HG02973 (cell line): ENCODE measurements at regions not wholly inside any gene's neighbourhood (a gene's known extent, or its start where the extent isn't known, plus 50 kb on each side); places are given as distances from the start of the nearest gene placed in this dataset.

Experiments used
- ATAC-seq: cut with Tn5 transposase; IDR thresholded peaks from one replicate; pipeline ENCODE4 v1.9.1; 2021; ENCODE audit warnings: moderate library complexity; ENCODE audit not compliant: unreplicated experiment

- no peak for ATAC-seq
Observed at GRCh38 chr9:88786291-88787079, 204.8 kb upstream of the S1PR3 start.

GRCh38 chr9:88789785-88790184, 201.5 kb upstream of the S1PR3 start:
- no peak for ATAC-seq

GRCh38 chr9:88791105-88791805, 200.0 kb upstream of the S1PR3 start:
- ATAC-seq = no peak

GRCh38 chr9:88792502-88792901, 198.8 kb upstream of the S1PR3 start:
- ATAC-seq = no peak

GRCh38 chr9:88794100-88794499, 197.2 kb upstream of the S1PR3 start:
- ATAC-seq = no peak

GRCh38 chr9:88796947-88797346, 194.3 kb upstream of the S1PR3 start:
- no peak for ATAC-seq

- ATAC-seq = no peak
Observed at GRCh38 chr9:88798476-88798875, 192.8 kb upstream of the S1PR3 start.

- no peak for ATAC-seq
Observed at GRCh38 chr9:88799541-88800328, 191.5 kb upstream of the S1PR3 start.

- ATAC-seq = no peak
Observed at GRCh38 chr9:88800329-88800682, 191.0 kb upstream of the S1PR3 start.

GRCh38 chr9:88801214-88801796, 190.0 kb upstream of the S1PR3 start:
- no peak for ATAC-seq

GRCh38 chr9:88802533-88802932, 188.7 kb upstream of the S1PR3 start:
- no peak for ATAC-seq

GRCh38 chr9:88803546-88804253, 187.6 kb upstream of the S1PR3 start:
- no peak for ATAC-seq

GRCh38 chr9:88804254-88804596, 187.0 kb upstream of the S1PR3 start:
- ATAC-seq = no peak

GRCh38 chr9:88805217-88805943, 185.9 kb upstream of the S1PR3 start:
- ATAC-seq = no peak

- no peak for ATAC-seq
Observed at GRCh38 chr9:88807426-88807825, 183.8 kb upstream of the S1PR3 start.

GRCh38 chr9:88808019-88808656, 183.1 kb upstream of the S1PR3 start:
- ATAC-seq = no peak

GRCh38 chr9:88808761-88809354, 182.4 kb upstream of the S1PR3 start:
- ATAC-seq = no peak

GRCh38 chr9:88809355-88810161, 181.7 kb upstream of the S1PR3 start:
- no peak for ATAC-seq

- ATAC-seq = no peak
Observed at GRCh38 chr9:88810826-88811225, 180.4 kb upstream of the S1PR3 start.
